DMS79 treated with DMSO at 0.1 percent for 48 hours (cell line): ENCODE measurements at regions not wholly inside any gene's neighbourhood (a gene's known extent, or its start where the extent isn't known, plus 50 kb on each side); places are given as distances from the start of the nearest gene placed in this dataset.
"Not testable (repeated sequence)": the region's sequence is repeated elsewhere in the genome, so short reads cannot be mapped to it uniquely, and the experiment has no call there.

Experiments used
- DNase-seq: peaks from one replicate; lab custom pipeline; 2025; lab: John Stamatoyannopoulos, UW

DNA sequence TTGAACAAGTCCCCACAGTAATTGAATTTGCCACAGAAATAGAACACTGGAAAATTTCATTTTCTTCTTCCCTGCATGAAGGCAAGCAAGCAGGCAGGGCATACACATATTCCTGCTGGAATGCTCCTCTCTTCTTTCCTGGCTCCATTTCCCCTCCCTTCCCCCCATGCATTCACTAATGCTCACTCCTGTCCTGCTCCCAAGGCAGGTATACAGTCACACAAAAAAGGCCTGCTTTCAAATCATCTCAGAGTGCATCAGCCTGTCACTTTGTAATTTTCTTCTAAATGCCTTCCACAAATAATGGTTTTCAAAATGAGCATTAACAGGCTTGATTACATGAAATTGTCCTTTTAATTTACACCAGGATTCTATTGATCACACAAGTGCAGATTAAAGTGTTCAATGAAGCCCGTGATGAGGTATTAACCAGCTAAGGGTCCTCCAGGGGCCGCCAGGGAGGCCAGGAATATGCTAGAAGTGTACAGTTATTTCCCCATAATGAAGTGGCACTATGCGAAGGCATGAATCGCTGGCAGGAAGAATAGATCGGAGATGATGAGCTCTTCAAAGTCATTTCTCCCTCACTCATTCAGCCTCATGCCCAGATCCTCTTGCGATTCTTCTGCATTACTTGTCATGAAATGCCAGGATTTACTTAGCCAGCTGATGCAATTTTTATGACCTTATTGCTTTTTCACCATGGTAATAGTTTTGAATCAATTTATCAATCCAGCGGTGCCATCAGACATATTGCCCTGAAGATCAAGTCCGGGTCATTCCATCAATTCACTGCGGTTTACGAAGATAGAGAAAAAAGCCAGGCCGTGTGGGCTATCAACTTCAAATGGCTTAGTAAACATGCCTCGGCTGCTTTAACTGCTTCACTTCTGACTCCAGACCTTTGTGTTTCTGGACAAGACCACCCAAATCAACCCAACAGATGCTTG, 243.5 kb downstream of the GPAT3 start:
- no peak for DNase-seq

DNA sequence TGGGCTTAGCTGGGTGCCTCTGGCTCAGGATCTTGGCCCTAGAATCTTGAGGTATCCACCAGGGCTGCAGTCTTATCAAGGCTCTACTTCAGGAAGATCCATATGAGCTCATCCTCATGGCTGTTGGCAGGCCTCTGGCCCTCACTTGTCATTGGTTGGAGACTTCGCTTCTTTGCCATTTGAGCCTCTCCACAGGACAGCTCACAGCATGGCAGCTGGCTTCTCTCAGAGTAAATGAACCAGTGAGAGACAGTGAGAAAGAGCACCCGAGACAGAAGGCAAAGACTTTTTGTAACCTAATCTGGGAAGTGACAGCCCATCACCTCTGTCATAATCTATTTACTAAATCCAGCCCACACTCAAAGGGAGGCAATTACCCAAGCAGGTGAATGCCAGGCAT, 236.8 kb downstream of the GPAT3 start:
- no peak for DNase-seq

DNA sequence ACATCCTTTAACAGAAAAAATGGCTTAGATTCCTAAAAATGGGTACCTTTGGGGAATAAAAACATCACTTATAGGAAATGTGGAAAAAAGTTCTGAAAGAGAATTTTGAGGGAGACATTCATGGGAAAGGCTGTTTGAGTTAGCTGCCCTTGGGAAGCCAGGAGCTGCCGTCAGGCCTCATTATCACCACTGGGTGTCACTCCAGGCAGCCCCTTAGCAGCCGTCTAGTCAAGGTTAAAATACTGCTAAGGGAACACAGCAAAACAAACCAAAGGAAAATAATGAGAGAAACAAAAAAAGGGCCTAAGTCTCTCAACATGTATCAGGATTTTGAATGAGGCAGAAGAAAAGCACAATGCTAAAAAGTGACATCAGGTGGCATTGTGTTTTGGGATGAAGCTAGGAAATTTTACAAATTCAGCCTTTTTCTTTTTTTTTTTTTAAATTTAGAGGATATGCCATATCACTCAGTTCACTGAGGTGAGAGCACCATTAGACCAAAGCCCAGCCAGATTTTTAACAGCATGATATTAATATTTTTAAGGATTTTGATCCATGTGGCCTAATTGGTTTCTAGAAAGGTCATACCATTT, 235.3 kb downstream of the GPAT3 start:
- DNase-seq = no peak

DNA sequence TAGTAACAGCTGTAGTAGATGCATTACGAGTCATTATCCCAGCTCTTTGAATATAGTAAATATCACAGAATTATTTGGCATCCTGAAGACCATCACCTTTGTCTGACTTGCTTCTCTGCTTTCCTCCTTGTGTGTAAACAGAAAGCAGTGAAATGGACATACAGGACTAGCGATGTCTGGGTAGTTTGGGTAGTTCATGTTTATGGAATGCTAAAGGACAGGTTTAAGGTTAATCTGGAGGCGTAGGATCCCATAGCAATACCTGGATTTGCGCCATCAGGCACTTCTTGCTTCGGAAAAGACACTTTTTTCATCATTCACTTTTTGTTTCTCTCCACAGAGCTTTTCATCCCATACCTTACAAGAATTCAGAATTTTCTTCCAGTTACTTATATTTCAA, 232.2 kb downstream of the GPAT3 start:
- DNase-seq = no peak

DNA sequence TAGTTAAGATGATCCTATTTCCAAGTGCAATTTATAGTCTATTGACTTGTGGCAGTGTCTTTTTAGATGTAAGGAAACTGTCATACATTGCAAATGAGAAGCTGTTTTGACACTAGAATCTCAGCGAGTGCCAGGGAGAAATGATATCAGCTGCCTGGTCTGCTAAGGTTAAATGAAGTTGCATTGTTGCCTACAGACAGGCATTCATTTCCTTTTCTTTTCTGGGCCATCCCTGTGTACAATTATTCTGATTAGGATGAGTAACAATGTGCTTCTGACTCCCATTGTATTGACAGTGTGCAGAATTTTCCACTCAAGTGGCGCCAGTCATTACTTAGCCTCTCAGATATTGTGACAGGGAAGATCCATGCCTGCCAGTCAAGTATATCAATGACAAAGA, 231.2 kb downstream of the GPAT3 start:
- DNase-seq = no peak

DNA sequence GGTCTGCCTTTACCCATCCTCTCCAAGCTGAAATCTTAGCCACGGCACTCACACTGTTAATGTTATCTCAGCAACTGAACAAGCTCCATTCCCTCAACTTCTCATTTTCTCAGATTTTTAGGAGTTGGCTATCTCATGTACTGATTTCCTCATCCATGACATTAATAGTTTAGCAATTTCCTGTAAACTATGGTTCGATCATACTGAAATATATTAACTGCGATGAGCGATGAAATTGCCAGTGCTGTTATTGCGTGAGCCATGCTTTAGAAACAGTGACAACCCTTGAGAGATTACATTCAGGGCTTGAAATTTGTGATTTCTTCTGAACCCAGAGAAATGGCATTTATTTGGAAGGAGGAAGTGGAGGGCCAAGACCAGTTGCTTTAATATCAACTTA, 223.7 kb downstream of the GPAT3 start:
- no peak for DNase-seq

DNA sequence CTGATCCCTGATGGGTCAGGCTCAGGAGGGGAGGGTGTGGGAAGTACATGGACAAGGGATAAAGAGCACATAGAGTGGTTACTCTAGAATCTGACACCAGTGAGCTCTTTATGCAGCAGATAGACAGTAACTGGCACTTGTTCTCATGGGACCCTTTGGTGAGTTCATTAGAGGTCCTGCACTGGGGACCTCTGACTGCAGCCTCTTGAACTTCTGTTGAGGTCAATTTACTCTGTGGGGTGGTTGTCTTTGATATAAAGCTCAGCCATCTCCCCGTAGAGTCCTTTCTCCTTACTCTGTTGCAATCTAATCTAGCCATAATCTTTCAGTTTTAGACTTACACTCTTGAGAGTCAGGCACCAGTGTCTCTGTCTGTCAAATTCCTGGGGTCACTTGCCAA, 222.4 kb downstream of the GPAT3 start:
- DNase-seq = no peak

DNA sequence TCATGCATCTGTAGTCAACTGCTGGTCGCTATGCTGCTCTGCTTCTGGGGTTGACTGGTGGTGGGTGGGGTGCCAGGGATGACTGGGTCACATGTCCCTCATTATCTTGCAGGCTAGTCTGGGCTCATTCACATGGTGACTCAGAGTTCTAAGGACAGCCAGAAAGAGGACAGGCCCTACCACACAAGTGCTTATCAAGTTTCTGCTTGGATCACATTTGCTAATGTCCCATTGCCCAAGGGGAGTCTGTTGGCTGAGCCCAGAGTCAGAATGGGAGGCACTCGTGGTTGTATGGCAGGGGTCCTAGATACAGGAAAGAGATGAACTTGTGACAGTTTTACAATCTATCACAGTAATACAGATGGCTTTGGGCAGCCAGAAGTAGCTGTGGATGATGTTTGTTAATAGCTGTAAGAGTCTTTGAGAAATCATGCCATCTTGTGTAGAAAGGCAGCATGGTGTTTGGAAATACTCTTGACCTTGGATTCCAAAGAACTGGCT, 221.3 kb downstream of the GPAT3 start:
- DNase-seq = no peak

DNA sequence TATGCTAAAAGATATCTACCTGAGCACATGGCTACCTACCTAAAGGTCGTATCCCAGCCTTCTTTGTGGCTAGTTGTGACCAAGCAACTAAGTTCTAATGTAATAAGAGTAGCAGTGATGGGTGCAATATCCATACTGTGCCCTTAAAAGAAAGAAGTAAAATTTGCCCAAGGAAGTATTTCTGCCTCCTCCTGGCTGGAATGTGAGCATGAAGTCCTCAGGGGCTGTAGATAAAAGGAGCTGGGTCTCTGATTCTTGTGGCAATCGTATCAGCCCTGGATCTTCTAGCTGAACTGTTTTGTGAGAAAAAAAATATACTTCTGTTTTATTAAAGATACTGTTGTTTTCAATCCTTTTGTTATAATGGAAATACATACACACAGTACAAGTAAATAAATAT, 217.4 kb downstream of the GPAT3 start:
- DNase-seq = no peak

DNA sequence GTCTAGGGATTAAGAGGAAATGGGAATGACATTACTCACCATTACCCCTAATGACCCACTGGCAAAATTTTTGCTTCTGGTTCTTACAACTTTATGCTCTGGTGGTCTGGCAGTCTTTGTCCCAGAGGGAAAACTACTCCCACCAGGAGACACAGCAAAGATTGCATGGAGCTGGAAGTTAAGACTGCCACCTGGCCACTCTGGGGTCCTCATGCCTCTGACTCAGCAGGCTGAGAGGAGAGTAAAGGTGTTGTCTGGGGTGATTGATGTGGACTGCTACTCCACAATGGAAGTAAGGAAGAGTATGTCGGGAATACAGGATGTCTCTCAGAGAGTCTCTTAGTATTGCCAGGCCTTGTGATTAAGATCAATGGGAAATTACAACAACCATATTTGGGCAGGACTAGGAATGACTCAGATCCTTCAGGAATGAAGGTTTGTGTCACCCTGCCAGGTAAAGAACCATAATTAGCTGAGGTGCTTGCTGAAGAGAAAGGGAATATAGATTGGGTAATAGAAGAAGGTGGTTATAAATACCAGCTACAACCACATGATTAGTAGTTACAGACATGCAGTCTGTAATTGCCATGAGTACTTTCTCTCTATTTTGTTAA, 215.5 kb downstream of the GPAT3 start:
- no peak for DNase-seq

DNA sequence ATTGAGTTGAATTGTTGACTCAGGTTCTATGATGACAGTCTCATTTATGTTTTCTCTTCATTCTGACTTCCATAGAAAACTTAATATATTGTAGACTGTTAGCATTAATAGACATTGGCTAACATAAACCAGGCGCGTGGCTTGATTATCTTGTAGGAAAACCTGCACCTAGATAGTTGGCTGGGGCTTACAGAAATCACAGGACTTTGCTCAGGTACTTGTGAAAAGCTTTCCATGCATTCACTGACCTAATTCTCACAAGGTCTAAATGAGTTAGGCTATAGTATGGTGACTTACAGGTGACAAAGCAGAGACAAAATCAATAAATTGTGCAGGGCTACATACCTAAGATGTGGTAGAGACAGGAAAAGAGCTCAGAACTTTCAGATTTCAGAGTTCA, 212.8 kb downstream of the GPAT3 start:
- no peak for DNase-seq

DNA sequence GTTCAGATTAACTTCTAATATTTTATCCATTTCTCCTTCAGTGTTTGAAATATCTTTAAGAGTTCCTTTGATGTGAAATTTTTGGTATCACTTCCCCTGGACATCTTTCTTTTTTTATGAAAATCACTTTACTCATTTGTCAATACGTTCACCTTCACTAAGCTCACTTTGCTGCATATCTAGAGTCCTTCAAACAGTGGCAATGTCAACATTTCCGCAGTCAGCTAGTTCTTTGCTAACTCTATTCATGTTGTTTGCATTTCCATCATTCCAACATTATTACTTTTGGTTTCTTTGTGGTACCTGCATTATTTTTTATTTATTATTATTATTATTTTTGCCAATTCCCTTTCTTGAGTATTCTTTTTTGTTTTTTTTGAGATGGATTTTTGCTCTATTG, 203.0 kb downstream of the GPAT3 start:
- DNase-seq = no peak

DNA sequence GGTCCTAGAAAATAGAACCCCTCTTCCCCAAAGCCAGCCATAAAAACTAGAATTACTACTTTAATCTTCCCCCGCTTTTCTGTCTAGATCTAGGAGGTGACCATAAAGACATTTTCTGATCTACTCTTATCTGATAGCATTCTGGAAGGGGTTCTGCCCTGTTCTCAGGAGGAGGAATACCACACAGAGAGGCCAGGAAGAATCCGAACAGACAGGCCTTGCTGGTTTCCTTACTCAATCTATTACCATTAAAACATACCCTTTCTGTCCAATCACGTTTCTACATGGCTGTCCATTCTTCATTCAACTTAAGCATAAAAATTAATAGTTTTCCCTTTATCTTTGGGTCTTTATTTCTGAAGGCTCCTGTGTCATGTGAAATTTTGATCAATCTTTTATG, 198.7 kb downstream of the GPAT3 start:
- DNase-seq = no peak

DNA sequence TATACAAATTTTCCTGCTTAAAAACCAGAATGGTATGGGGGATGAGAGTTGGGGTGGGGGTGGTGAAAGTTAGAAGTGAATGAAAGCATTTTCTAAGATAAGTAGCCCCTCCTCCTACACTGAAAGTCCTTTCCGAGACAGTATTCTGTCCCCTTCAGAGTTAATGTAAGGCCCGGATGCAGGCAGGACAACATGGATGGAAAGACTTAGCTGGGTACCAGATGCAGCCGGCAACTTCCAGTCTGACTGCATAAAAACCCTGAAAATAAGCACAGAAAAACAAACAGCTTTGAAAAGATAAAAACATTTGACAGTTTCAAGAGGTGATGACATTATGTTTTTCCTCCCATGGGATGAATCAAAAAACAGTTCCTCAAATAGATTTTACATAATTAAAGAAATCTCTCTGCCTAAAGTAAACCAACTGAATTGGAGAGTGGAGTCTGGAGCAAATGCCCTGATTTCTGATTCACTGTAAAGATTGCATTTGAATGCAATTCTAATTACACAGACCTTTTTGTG, 196.3 kb downstream of the GPAT3 start:
- DNase-seq = no peak

DNA sequence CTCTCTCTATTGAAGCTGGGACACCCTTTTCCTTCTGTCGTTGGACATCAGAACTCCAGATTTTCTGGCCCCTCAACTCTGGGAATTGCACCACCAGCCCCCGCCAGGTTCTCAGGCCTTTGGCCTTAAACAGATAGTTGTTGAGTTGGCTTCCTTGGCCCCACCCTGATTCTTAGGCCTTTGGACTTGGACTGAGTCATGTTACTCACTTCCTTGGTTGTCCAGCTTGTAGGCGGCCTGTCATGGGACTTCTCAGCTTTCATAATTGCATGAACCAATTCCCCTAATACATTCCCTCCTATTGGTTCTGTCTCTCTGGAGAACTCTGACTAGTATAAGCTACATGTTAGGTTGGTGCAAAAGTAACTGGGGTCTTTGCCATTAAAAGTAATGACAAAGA, 195.7 kb downstream of the GPAT3 start:
- no peak for DNase-seq

DNA sequence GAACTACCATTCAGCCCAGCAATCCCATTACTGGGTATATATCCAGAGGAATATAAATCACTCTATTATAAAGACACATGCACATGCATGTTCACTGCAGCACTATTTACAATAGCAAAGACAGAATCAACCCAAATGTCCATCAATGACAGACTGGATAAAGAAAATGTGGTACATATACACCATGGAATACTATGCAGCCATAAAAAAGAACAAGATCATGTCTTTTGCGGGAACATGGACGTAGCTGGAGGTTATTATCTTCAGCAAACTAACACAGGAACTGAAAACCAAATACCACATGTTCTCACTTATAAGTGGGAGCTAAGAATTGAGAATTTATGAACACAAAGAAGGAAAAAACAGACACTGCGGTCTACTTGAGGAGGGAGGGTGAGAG, 195.1 kb downstream of the GPAT3 start:
- DNase-seq = not testable (repeated sequence)

DNA sequence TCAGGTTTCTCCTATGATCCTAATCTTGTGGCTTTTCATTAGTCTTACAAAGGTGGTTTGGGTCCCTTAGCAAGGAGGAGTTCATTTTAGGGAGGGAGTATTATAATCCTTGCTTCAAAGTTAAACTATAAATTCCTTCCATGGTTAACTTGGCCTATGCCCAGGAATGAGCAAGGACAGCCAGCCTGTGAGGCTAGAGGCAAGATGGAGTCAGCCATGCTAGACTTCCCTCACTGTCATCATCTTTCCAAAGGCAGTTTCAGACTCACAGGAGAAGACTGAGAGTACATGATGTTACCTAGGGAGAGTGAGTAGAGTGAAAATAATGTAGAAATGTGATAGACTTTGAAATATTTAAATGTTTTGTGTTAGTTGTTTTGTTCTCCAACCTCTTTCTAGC, 192.3 kb downstream of the GPAT3 start:
- DNase-seq = no peak

DNA sequence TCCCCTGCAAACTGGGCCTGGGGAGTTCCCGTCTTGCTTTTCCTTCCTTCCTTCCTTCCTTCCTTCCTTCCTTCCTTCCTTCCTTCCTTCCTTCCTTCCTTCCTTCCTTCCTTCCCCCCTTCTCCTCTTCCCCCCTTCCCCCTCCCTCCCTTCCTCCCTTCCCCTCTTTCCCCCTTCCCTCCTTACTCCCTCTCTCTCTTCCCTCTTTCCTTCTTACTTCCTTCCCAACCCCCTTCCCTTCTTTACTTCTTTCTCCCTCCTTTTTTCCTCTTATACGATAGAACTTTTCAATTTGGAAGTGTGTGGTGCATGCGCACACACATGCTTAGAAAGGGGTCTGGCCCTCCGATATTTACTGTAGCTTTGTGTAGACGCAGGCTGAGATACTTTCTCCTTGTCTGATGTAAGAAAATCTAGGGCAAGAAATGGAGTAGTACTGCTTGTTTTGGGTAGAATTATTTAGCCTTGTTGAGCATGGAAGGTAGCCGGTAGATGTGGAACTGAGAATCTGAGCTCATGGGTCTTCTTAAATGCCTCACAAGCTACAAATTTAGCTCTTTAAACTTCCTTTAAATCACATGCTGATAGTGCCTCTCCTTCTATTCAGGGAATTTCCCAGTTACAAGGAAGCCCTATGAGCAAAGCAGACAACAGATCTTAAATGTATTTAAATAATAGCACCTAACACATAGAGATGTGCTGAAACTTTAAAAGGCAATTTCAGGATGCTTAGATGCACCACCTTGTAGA, 189.6 kb downstream of the GPAT3 start:
- DNase-seq = no peak

DNA sequence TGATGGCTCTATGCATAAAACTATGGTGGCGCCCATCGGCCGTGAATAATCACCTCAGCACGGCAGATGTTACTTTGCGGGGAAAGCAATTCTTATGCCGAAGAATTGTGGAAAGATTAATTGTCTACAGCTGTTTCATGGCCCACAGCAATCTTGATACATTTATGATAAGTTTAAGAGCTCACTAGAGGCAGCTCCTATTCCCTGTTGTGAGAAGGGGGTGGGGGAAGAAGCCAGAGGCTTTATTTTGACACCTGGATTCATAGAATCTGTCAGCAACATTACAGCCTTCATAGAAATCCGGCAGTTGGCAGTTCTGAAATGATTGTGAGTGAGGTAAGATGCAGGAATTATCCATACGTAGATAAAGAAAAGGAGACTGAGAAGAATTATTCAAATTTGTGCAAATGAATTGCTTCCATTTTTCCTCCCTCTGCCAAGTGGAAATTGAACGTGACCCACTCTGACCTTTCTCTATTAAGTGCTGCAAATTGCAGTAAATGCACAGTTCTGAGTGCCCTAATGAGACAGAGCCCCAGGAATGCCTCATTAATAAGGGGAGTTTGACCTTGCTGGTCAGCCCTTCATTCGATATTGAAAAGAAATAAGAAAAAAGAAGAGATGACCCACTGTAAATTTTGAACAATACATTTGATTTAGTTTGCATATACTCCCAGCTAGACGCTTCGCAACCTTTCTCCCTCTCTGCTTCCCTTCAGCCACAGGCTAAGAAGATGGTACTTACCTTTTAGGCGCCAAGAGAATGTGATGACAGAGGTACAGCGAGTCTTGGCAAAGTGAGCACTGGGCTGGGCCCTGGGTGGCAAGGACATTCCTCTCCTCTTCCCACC, 188.8 kb downstream of the GPAT3 start:
- DNase-seq = no peak

DNA sequence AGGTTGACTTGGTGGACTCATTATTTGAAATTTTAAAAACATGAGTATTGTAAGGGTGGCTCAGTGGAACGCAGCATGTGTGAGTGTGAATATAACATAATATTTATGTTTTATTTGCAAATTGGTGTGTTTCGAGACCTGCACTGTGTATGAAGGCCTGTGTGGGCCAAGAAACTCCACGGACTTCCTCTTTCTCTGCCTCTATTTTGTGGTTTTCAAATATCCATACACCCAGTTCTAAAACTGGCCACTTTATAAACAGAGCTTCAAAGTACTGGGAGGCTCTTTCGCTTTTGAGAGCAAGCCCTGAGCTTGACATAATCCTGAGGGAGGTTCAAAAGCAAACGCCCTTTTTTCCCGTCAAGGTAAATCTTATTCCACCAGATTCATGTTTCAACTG, 187.7 kb downstream of the GPAT3 start:
- DNase-seq = no peak

DNA sequence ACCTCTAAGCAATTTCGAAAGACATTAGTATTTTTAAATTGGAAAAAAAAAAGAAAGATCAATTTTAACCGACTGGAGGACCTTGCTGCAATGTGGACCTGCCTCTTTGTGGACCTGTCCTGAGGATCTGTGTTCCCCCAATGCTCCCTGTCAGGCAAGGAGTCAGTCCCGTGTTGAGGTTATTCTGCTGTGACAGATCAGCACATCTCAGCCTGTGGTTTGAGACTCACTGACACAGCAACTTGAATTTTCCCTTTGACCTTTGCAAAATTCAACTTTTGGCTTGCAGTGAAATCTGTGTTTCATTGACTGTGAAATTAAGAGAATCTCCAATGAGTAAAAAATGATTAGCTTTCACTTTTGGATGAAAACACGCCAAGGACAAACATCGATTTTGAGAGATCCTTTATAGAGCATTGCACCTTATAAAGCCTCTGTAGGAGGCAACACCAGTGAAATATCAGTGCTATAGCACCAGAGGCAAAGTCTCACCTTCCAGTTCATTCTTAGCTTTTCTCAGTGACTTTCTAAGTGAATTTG, 186.9 kb downstream of the GPAT3 start:
- no peak for DNase-seq
